ENCODE measurements at regions not wholly inside any gene's neighbourhood (a gene's known extent, or its start where the extent isn't known, plus 50 kb on each side); places are given as distances from the start of the nearest gene placed in this dataset.

GRCh38 chr16:13359835-13360234 is 458.4 kb downstream of the SHISA9 start:
- H4K20me1 ChIP-seq (ENCODE audit: insufficient read depth, low read length): no peaks in the 10 kb centered on the region
- H3K4me1 ChIP-seq (ENCODE audit: insufficient read depth, low read length, poor library complexity, severe bottlenecking): no peaks in the 10 kb centered on the region
- CTCF ChIA-PET (ENCODE audit: unreplicated experiment): no interaction called here
- no TSS peak for BruUV-seq (replicated peaks)
- H3K4me3 ChIP-seq (ENCODE audit: low read depth, low read length, poor library complexity, severe bottlenecking): no peak overlapping the region
- TF ChIP-seq EZH2phosphoT487 (IDR thresholded peaks at IDR 0.05; ENCODE audit: borderline replicate concordance, low read depth, low read length) (no peak), CTCF (conservative IDR thresholded peaks at IDR 0.05; ENCODE audit: low read length) (no peak)
- no peaks in the 10 kb centered on the region for H3K36me3 ChIP-seq (ENCODE audit: insufficient read depth, low read length)
- POLR2A ChIA-PET: interaction anchor here (1.0 kb wide), 1 partner anchor 9 kb away, joined by 4 read pairs; no protein-coding TSS in a partner anchor
- H3K79me2 ChIP-seq (ENCODE audit: insufficient read depth, low read depth, low read length): no peaks in the 10 kb centered on the region
- intact Hi-C loops (cut with micrococcal nuclease; ENCODE audit: unreplicated experiment): no loop called here
- DNase-seq (ENCODE audit: low spot score): no peak
- no peak overlapping the region for H3K27ac ChIP-seq (ENCODE audit: low read depth, low read length, poor library complexity, severe bottlenecking)
- H3K4me2 ChIP-seq (ENCODE audit: low read length): no peak overlapping the region
- H3K9me2 ChIP-seq (ENCODE audit: insufficient read depth, low read length): no peaks in the 10 kb centered on the region
- H2AFZ ChIP-seq (ENCODE audit: low read length): no peak overlapping the region
- H3K9me3 ChIP-seq (ENCODE audit: low read length): no peaks in the 10 kb centered on the region

GRCh38 chr16:13372421-13372820 is 471.0 kb downstream of the SHISA9 start:
- H3K9me2 ChIP-seq (ENCODE audit: insufficient read depth, low read length): no peaks in the 10 kb centered on the region
- intact Hi-C loops (cut with micrococcal nuclease; ENCODE audit: unreplicated experiment): no loop called here
- no peaks in the 10 kb centered on the region for H4K20me1 ChIP-seq (ENCODE audit: insufficient read depth, low read length)
- H3K79me2 ChIP-seq (ENCODE audit: insufficient read depth, low read depth, low read length): no peaks in the 10 kb centered on the region
- H2AFZ ChIP-seq (ENCODE audit: low read length): no peak overlapping the region
- H3K4me1 ChIP-seq (ENCODE audit: insufficient read depth, low read length, poor library complexity, severe bottlenecking): peaks cover 15% of the 10 kb centered on the region
- H3K36me3 ChIP-seq (ENCODE audit: insufficient read depth, low read length): no peaks in the 10 kb centered on the region
- H3K9me3 ChIP-seq (ENCODE audit: low read length): peaks cover 12% of the 10 kb centered on the region; the same call in 1 of the 2 replicates
- DNase-seq (ENCODE audit: low spot score): no peak
- TF ChIP-seq EZH2phosphoT487 (IDR thresholded peaks at IDR 0.05; ENCODE audit: borderline replicate concordance, low read depth, low read length) (no peak), CTCF (conservative IDR thresholded peaks at IDR 0.05; ENCODE audit: low read length) (no peak)
- no peak overlapping the region for H3K27ac ChIP-seq (ENCODE audit: low read depth, low read length, poor library complexity, severe bottlenecking)
- H3K4me3 ChIP-seq (ENCODE audit: low read depth, low read length, poor library complexity, severe bottlenecking): no peak overlapping the region
- CTCF ChIA-PET (ENCODE audit: unreplicated experiment): no interaction called here
- no peak overlapping the region for H3K4me2 ChIP-seq (ENCODE audit: low read length)
- POLR2A ChIA-PET: interaction anchor here (2.2 kb wide), 1 partner anchor 19 kb away, joined by 11 read pairs; no protein-coding TSS in a partner anchor
- no TSS peak for BruUV-seq (replicated peaks)

- CTCF ChIA-PET (ENCODE audit: unreplicated experiment): no interaction called here
- POLR2A ChIA-PET: interaction anchor here (1.1 kb wide), 1 partner anchor 11 kb away, joined by 3 read pairs; no protein-coding TSS in a partner anchor
- no TSS peak for BruUV-seq (replicated peaks)
- TF ChIP-seq EZH2phosphoT487 (IDR thresholded peaks at IDR 0.05; ENCODE audit: borderline replicate concordance, low read depth, low read length) (no peak), CTCF (conservative IDR thresholded peaks at IDR 0.05; ENCODE audit: low read length) (no peak)
- Histone ChIP-seq H3K4me1 (ENCODE audit: insufficient read depth, low read length, poor library complexity, severe bottlenecking) (peaks cover 12% of the 10 kb centered on the region), H3K4me2 (ENCODE audit: low read length) (no peak overlapping the region), H3K36me3 (ENCODE audit: insufficient read depth, low read length) (no peaks in the 10 kb centered on the region), H2AFZ (ENCODE audit: low read length) (no peak overlapping the region), H4K20me1 (ENCODE audit: insufficient read depth, low read length) (no peaks in the 10 kb centered on the region), H3K9me3 (ENCODE audit: low read length) (peaks cover 7% of the 10 kb centered on the region; the same call in 1 of the 2 replicates), H3K9me2 (ENCODE audit: insufficient read depth, low read length) (no peaks in the 10 kb centered on the region), H3K4me3 (ENCODE audit: low read depth, low read length, poor library complexity, severe bottlenecking) (no peak overlapping the region), H3K79me2 (ENCODE audit: insufficient read depth, low read depth, low read length) (no peaks in the 10 kb centered on the region), H3K27ac (ENCODE audit: low read depth, low read length, poor library complexity, severe bottlenecking) (no peak overlapping the region)
- intact Hi-C loops (cut with micrococcal nuclease; ENCODE audit: unreplicated experiment): loop anchor here (2.0 kb wide), 1 partner anchor 33 kb away; no protein-coding TSS in a partner anchor
- DNase-seq (ENCODE audit: low spot score): no peak
Measured at GRCh38 chr16:13376174-13376573, 474.8 kb downstream of the SHISA9 start.

All from OCI-LY7 (cell line).